ENCODE measurements at regions not wholly inside any gene's neighbourhood (a gene's known extent, or its start where the extent isn't known, plus 50 kb on each side); places are given as distances from the start of the nearest gene placed in this dataset.

- peaks cover 1% of the 10 kb centered on the region; the same call in 1 of the 2 replicates for H3K9me3 ChIP-seq (ENCODE audit: control insufficient read depth, insufficient read depth, low read length)
- H3K36me3 ChIP-seq (ENCODE audit: control insufficient read depth, insufficient read depth, low read length): no peaks in the 10 kb centered on the region
- no peak overlapping the region for H3K27ac ChIP-seq (ENCODE audit: low read depth, low read length)
- H3K4me3 ChIP-seq (ENCODE audit: low read depth, low read length): no peak overlapping the region
- H3K27me3 ChIP-seq (ENCODE audit: control insufficient read depth, insufficient read depth, low read length): no peaks in the 10 kb centered on the region
- 0 out of 2 replicates have a peak, but pooled peaks cover 3% of the 10 kb centered on the region for H3K4me1 ChIP-seq (ENCODE audit: control insufficient read depth, insufficient read depth, low read length)
- no peak overlapping the region for H3K9ac ChIP-seq (ENCODE audit: low read depth, low read length)
Measured at GRCh38 chr12:60094436-60094835, 498.6 kb downstream of the SLC16A7 start.

- Histone ChIP-seq H3K4me3 (ENCODE audit: low read depth, low read length) (no peak overlapping the region), H3K27ac (ENCODE audit: low read depth, low read length) (no peak overlapping the region), H3K36me3 (ENCODE audit: control insufficient read depth, insufficient read depth, low read length) (no peaks in the 10 kb centered on the region), H3K9ac (ENCODE audit: low read depth, low read length) (no peak overlapping the region), H3K9me3 (ENCODE audit: control insufficient read depth, insufficient read depth, low read length) (peaks cover 8% of the 10 kb centered on the region; the same call in 1 of the 2 replicates), H3K4me1 (ENCODE audit: control insufficient read depth, insufficient read depth, low read length) (0 out of 2 replicates have a peak, but pooled peaks cover 3% of the 10 kb centered on the region), H3K27me3 (ENCODE audit: control insufficient read depth, insufficient read depth, low read length) (no peaks in the 10 kb centered on the region)
Measured at GRCh38 chr12:60096727-60097126, 500.9 kb downstream of the SLC16A7 start.

GRCh38 chr12:60100160-60100559, 504.3 kb downstream of the SLC16A7 start:
- H3K27me3 ChIP-seq (ENCODE audit: control insufficient read depth, insufficient read depth, low read length): no peaks in the 10 kb centered on the region
- H3K36me3 ChIP-seq (ENCODE audit: control insufficient read depth, insufficient read depth, low read length): no peaks in the 10 kb centered on the region
- H3K4me1 ChIP-seq (ENCODE audit: control insufficient read depth, insufficient read depth, low read length): no peaks in the 10 kb centered on the region
- H3K4me3 ChIP-seq (ENCODE audit: low read depth, low read length): no peak overlapping the region
- H3K27ac ChIP-seq (ENCODE audit: low read depth, low read length): no peak overlapping the region
- H3K9ac ChIP-seq (ENCODE audit: low read depth, low read length): no peak overlapping the region
- peaks cover 8% of the 10 kb centered on the region; the same call in 1 of the 2 replicates for H3K9me3 ChIP-seq (ENCODE audit: control insufficient read depth, insufficient read depth, low read length)

- Histone ChIP-seq H3K9ac (ENCODE audit: low read depth, low read length) (no peak overlapping the region), H3K36me3 (ENCODE audit: control insufficient read depth, insufficient read depth, low read length) (no peaks in the 10 kb centered on the region), H3K9me3 (ENCODE audit: control insufficient read depth, insufficient read depth, low read length) (peaks cover 8% of the 10 kb centered on the region; the same call in 1 of the 2 replicates), H3K4me1 (ENCODE audit: control insufficient read depth, insufficient read depth, low read length) (no peaks in the 10 kb centered on the region), H3K27me3 (ENCODE audit: control insufficient read depth, insufficient read depth, low read length) (no peaks in the 10 kb centered on the region), H3K27ac (ENCODE audit: low read depth, low read length) (no peak overlapping the region), H3K4me3 (ENCODE audit: low read depth, low read length) (no peak overlapping the region)
Measured at GRCh38 chr12:60100852-60101251, 505.0 kb downstream of the SLC16A7 start.

- H3K9me3 ChIP-seq (ENCODE audit: control insufficient read depth, insufficient read depth, low read length): peaks cover 8% of the 10 kb centered on the region; the same call in 1 of the 2 replicates
- H3K4me3 ChIP-seq (ENCODE audit: low read depth, low read length): no peak overlapping the region
- H3K27me3 ChIP-seq (ENCODE audit: control insufficient read depth, insufficient read depth, low read length): no peaks in the 10 kb centered on the region
- no peak overlapping the region for H3K9ac ChIP-seq (ENCODE audit: low read depth, low read length)
- H3K27ac ChIP-seq (ENCODE audit: low read depth, low read length): no peak overlapping the region
- no peaks in the 10 kb centered on the region for H3K36me3 ChIP-seq (ENCODE audit: control insufficient read depth, insufficient read depth, low read length)
- H3K4me1 ChIP-seq (ENCODE audit: control insufficient read depth, insufficient read depth, low read length): no peaks in the 10 kb centered on the region
Measured at GRCh38 chr12:60101715-60102114, 505.9 kb downstream of the SLC16A7 start.

GRCh38 chr12:60106214-60106613, 510.4 kb downstream of the SLC16A7 start:
- H3K27ac ChIP-seq (ENCODE audit: low read depth, low read length): no peak overlapping the region
- H3K9ac ChIP-seq (ENCODE audit: low read depth, low read length): no peak overlapping the region

GRCh38 chr12:60107992-60108391, 512.2 kb downstream of the SLC16A7 start:
- no peaks in the 10 kb centered on the region for H3K27me3 ChIP-seq (ENCODE audit: control insufficient read depth, insufficient read depth, low read length)
- no peak overlapping the region for H3K9ac ChIP-seq (ENCODE audit: low read depth, low read length)
- no peaks in the 10 kb centered on the region for H3K36me3 ChIP-seq (ENCODE audit: control insufficient read depth, insufficient read depth, low read length)
- no peaks in the 10 kb centered on the region for H3K4me1 ChIP-seq (ENCODE audit: control insufficient read depth, insufficient read depth, low read length)
- H3K4me3 ChIP-seq (ENCODE audit: low read depth, low read length): no peak overlapping the region
- H3K9me3 ChIP-seq (ENCODE audit: control insufficient read depth, insufficient read depth, low read length): no peaks in the 10 kb centered on the region
- H3K27ac ChIP-seq (ENCODE audit: low read depth, low read length): no peak overlapping the region

More at GRCh38 chr12:60106214-60106613, 510.4 kb downstream of the SLC16A7 start:
- no peaks in the 10 kb centered on the region for H3K27me3 ChIP-seq (ENCODE audit: control insufficient read depth, insufficient read depth, low read length)
- no peaks in the 10 kb centered on the region for H3K36me3 ChIP-seq (ENCODE audit: control insufficient read depth, insufficient read depth, low read length)
- H3K4me3 ChIP-seq (ENCODE audit: low read depth, low read length): no peak overlapping the region
- H3K9me3 ChIP-seq (ENCODE audit: control insufficient read depth, insufficient read depth, low read length): no peaks in the 10 kb centered on the region
- H3K4me1 ChIP-seq (ENCODE audit: control insufficient read depth, insufficient read depth, low read length): no peaks in the 10 kb centered on the region

GRCh38 chr12:60112063-60112462, 516.2 kb downstream of the SLC16A7 start:
- Histone ChIP-seq H3K4me3 (ENCODE audit: low read depth, low read length) (no peak overlapping the region), H3K27ac (ENCODE audit: low read depth, low read length) (no peak overlapping the region), H3K9ac (ENCODE audit: low read depth, low read length) (no peak overlapping the region), H3K4me1 (ENCODE audit: control insufficient read depth, insufficient read depth, low read length) (no peaks in the 10 kb centered on the region), H3K9me3 (ENCODE audit: control insufficient read depth, insufficient read depth, low read length) (0 out of 2 replicates have a peak, but pooled peaks cover 5% of the 10 kb centered on the region), H3K36me3 (ENCODE audit: control insufficient read depth, insufficient read depth, low read length) (no peaks in the 10 kb centered on the region), H3K27me3 (ENCODE audit: control insufficient read depth, insufficient read depth, low read length) (no peaks in the 10 kb centered on the region)

- Histone ChIP-seq H3K27ac (ENCODE audit: low read depth, low read length) (no peak overlapping the region), H3K4me3 (ENCODE audit: low read depth, low read length) (no peak overlapping the region), H3K36me3 (ENCODE audit: control insufficient read depth, insufficient read depth, low read length) (no peaks in the 10 kb centered on the region), H3K27me3 (ENCODE audit: control insufficient read depth, insufficient read depth, low read length) (no peaks in the 10 kb centered on the region), H3K9ac (ENCODE audit: low read depth, low read length) (no peak overlapping the region), H3K4me1 (ENCODE audit: control insufficient read depth, insufficient read depth, low read length) (no peaks in the 10 kb centered on the region), H3K9me3 (ENCODE audit: control insufficient read depth, insufficient read depth, low read length) (0 out of 2 replicates have a peak, but pooled peaks cover 5% of the 10 kb centered on the region)
Measured at GRCh38 chr12:60112763-60113162, 516.9 kb downstream of the SLC16A7 start.

GRCh38 chr12:60114169-60114568, 518.3 kb downstream of the SLC16A7 start:
- Histone ChIP-seq H3K4me1 (ENCODE audit: control insufficient read depth, insufficient read depth, low read length) (no peaks in the 10 kb centered on the region), H3K4me3 (ENCODE audit: low read depth, low read length) (no peak overlapping the region), H3K9ac (ENCODE audit: low read depth, low read length) (no peak overlapping the region)

GRCh38 chr12:60119327-60119726, 523.5 kb downstream of the SLC16A7 start:
- H3K27me3 ChIP-seq (ENCODE audit: control insufficient read depth, insufficient read depth, low read length): no peaks in the 10 kb centered on the region
- H3K9me3 ChIP-seq (ENCODE audit: control insufficient read depth, insufficient read depth, low read length): peaks cover 22% of the 10 kb centered on the region
- no peak overlapping the region for H3K9ac ChIP-seq (ENCODE audit: low read depth, low read length)
- no peaks in the 10 kb centered on the region for H3K36me3 ChIP-seq (ENCODE audit: control insufficient read depth, insufficient read depth, low read length)
- H3K4me1 ChIP-seq (ENCODE audit: control insufficient read depth, insufficient read depth, low read length): no peaks in the 10 kb centered on the region
- H3K27ac ChIP-seq (ENCODE audit: low read depth, low read length): no peak overlapping the region
- no peak overlapping the region for H3K4me3 ChIP-seq (ENCODE audit: low read depth, low read length)

More at GRCh38 chr12:60114169-60114568, 518.3 kb downstream of the SLC16A7 start:
- Histone ChIP-seq H3K27ac (ENCODE audit: low read depth, low read length) (no peak overlapping the region), H3K9me3 (ENCODE audit: control insufficient read depth, insufficient read depth, low read length) (0 out of 2 replicates have a peak, but pooled peaks cover 5% of the 10 kb centered on the region), H3K36me3 (ENCODE audit: control insufficient read depth, insufficient read depth, low read length) (no peaks in the 10 kb centered on the region), H3K27me3 (ENCODE audit: control insufficient read depth, insufficient read depth, low read length) (no peaks in the 10 kb centered on the region)
